IMR-90 (cell line): ENCODE measurements at regions not wholly inside any gene's neighbourhood (a gene's known extent, or its start where the extent isn't known, plus 50 kb on each side); places are given as distances from the start of the nearest gene placed in this dataset.

Experiments used
- ATAC-seq: fragments of 200-7000 bp; cut with Tn5 transposase; 2 replicates; pipeline ENCODE4 v1.9.1; 2020; ENCODE audit warnings: low read depth, mild to moderate bottlenecking, moderate library complexity
- BruUV-seq: library from RNA; stranded (reverse); fragments of 400-500 nt; replicated peaks from 2 replicates; lab custom pipeline; 2021; lab: Mats Ljungman, UMichigan
- CTCF ChIA-PET: fragments of 300-600 bp; formaldehyde crosslinking; extraction: SDS; loops from one replicate; lab custom pipeline; 2021; ENCODE audit warnings: antibody characterized with exemption; lab: Yijun Ruan, JAX
- POLR2A ChIA-PET: fragments of 300-600 bp; sonication (Branson Sonifier 250); formaldehyde crosslinking; loops from one replicate; lab custom pipeline; 2022; ENCODE audit warnings: antibody characterized with exemption; ENCODE audit not compliant: unreplicated experiment; lab: Charles Lee
- DNase-seq: peaks from one replicate; pipeline ENCODE4 v3.0.0; 2013
- H2AFZ ChIP-seq: replicated peaks from 2 replicates; pipeline ENCODE3; 2013; ENCODE audit warnings: low read length, mild to moderate bottlenecking; ENCODE audit not compliant: poor library complexity
- H2AK5ac ChIP-seq: 2 replicates; pipeline ENCODE4 v1.6.1; 2013; ENCODE audit warnings: low read depth, low read length, inconsistent platforms
- H2AK9ac ChIP-seq: replicated peaks from 2 replicates; pipeline ENCODE3; 2013; ENCODE audit warnings: mild to moderate bottlenecking, low read depth, low read length, moderate library complexity; ENCODE audit not compliant: poor library complexity
- H2BK120ac ChIP-seq: 2 replicates; pipeline ENCODE4 v1.6.1; 2013; ENCODE audit warnings: low read depth, low read length, inconsistent platforms
- H2BK15ac ChIP-seq: 3 replicates; pipeline ENCODE4 v1.6.1; 2013; ENCODE audit warnings: low read depth, low read length, inconsistent platforms
- H2BK20ac ChIP-seq: 2 replicates; pipeline ENCODE4 v1.6.1; 2013; ENCODE audit warnings: low read depth, mild to moderate bottlenecking, inconsistent platforms, low read length, moderate library complexity
- H2BK5ac ChIP-seq: 2 replicates; pipeline ENCODE4 v1.6.1; 2013; ENCODE audit warnings: mild to moderate bottlenecking, low read depth, low read length, inconsistent platforms; ENCODE audit not compliant: poor library complexity, severe bottlenecking
- H3K14ac ChIP-seq: replicated peaks from 2 replicates; pipeline ENCODE4 v1.6.1; 2013; ENCODE audit warnings: low read depth, low read length, inconsistent platforms
- H3K18ac ChIP-seq: 2 replicates; pipeline ENCODE4 v1.6.1; 2013; ENCODE audit warnings: low read depth, low read length, control low read depth
- H3K23ac ChIP-seq: 2 replicates; pipeline ENCODE4 v1.6.1; 2013; ENCODE audit warnings: low read depth, low read length, inconsistent platforms
- H3K27ac ChIP-seq: 2 replicates; pipeline ENCODE4 v1.5.1; 2013; ENCODE audit warnings: mild to moderate bottlenecking, control low read depth, low read length; ENCODE audit not compliant: insufficient read depth
- H3K27me3 ChIP-seq: 2 replicates; pipeline ENCODE4 v1.6.1; 2013; ENCODE audit warnings: low read length; ENCODE audit not compliant: control insufficient read depth, insufficient read depth
- H3K36me3 ChIP-seq: 2 replicates; pipeline ENCODE4 v1.6.1; 2013; ENCODE audit warnings: low read length, mixed read lengths; ENCODE audit not compliant: control insufficient read depth, insufficient read depth
- H3K4ac ChIP-seq: 2 replicates; pipeline ENCODE4 v1.6.1; 2013; ENCODE audit warnings: low read depth, low read length, inconsistent platforms
- H3K4me1 ChIP-seq: 2 replicates; pipeline ENCODE4 v1.6.1; 2013; ENCODE audit warnings: low read length, mixed read lengths; ENCODE audit not compliant: control insufficient read depth, insufficient read depth
- H3K4me2 ChIP-seq: 2 replicates; pipeline ENCODE4 v1.6.1; 2013; ENCODE audit warnings: low read depth, mild to moderate bottlenecking, control low read depth, low read length, moderate library complexity
- H3K4me3 ChIP-seq: 2 replicates; pipeline ENCODE4 v1.5.1; 2013; ENCODE audit warnings: low read depth, mild to moderate bottlenecking, control low read depth, low read length, moderate library complexity; ENCODE audit not compliant: insufficient read depth
- H3K56ac ChIP-seq: 2 replicates; pipeline ENCODE4 v1.6.1; 2013; ENCODE audit warnings: low read length, inconsistent platforms; ENCODE audit not compliant: insufficient read depth; ENCODE audit errors: extremely low read depth
- H3K79me1 ChIP-seq, 2 experiments: 2 replicates each; pipeline ENCODE4 v1.6.1; 2013; ENCODE audit warnings: low read length in 2 of 2, inconsistent platforms in 1 of 2, low read depth in 1 of 2
- H3K9ac ChIP-seq: 2 replicates; pipeline ENCODE4 v1.6.1; 2013; ENCODE audit warnings: low read depth, low read length, control low read depth
- H3K9me1 ChIP-seq: 2 replicates; pipeline ENCODE4 v1.6.1; 2013; ENCODE audit warnings: low read length, inconsistent platforms; ENCODE audit not compliant: insufficient read depth
- H3K9me3 ChIP-seq: 2 replicates; pipeline ENCODE4 v1.6.1; 2013; ENCODE audit warnings: low read length; ENCODE audit not compliant: control insufficient read depth, insufficient read depth
- H4K20me1 ChIP-seq: 2 replicates; pipeline ENCODE4 v1.6.1; 2013; ENCODE audit warnings: low read length, inconsistent platforms; ENCODE audit not compliant: insufficient read depth
- H4K5ac ChIP-seq: 2 replicates; pipeline ENCODE4 v1.6.1; 2013; ENCODE audit warnings: mild to moderate bottlenecking, low read depth, low read length, control low read depth
- H4K8ac ChIP-seq, 2 experiments: 2 replicates each; pipeline ENCODE4 v1.6.1; 2013; ENCODE audit warnings: low read depth in 2 of 2, low read length in 2 of 2, control low read depth in 1 of 2, inconsistent platforms in 1 of 2
- H4K91ac ChIP-seq: 2 replicates; pipeline ENCODE4 v1.6.1; 2013; ENCODE audit warnings: low read depth, low read length, inconsistent platforms; ENCODE audit not compliant: insufficient read depth
- CHD1 ChIP-seq: IDR thresholded peaks from 2 replicates; pipeline ENCODE4 v1.6.1; 2012; ENCODE audit warnings: low read depth, low read length, improper control_type of control experiment
- FOS ChIP-seq: fragments of 150-350 bp; IDR thresholded peaks from 2 replicates; pipeline ENCODE4 v1.6.1; 2016; ENCODE audit warnings: low read depth, low read length
- WGBS, 2 experiments: methylation state at CpG; one replicate each; pipeline versions ENCODE4 v1.1.5 to v1.1.7; 2013; ENCODE audit warnings: missing lambda C conversion rate in 2 of 2; ENCODE audit not compliant: insufficient read length in 1 of 2; ENCODE audit errors: extremely low coverage in 2 of 2; 5-methylcytosine and 5-hydroxymethylcytosine counted together
- dilution Hi-C: fragments of 300-500 bp; cut with HindIII; formaldehyde crosslinking; loops from one replicate; pipeline ENCODE4 v1.14.3; 2018; ENCODE audit warnings: low sequenced_read_pairs; ENCODE audit not compliant: unreplicated experiment
- in situ Hi-C: fragments of 300-500 bp; cut with MboI; formaldehyde crosslinking; loops from 3 replicates; pipeline ENCODE4 v1.14.3; 2019; ENCODE audit warnings: low sequenced_read_pairs, inconsistent platforms, mixed read lengths
- intact Hi-C: fragments of 100-400 bp; cut with micrococcal nuclease; formaldehyde crosslinking; loops from 2 replicates; pipeline ENCODE4 v1.10.0; 2022

DNA sequence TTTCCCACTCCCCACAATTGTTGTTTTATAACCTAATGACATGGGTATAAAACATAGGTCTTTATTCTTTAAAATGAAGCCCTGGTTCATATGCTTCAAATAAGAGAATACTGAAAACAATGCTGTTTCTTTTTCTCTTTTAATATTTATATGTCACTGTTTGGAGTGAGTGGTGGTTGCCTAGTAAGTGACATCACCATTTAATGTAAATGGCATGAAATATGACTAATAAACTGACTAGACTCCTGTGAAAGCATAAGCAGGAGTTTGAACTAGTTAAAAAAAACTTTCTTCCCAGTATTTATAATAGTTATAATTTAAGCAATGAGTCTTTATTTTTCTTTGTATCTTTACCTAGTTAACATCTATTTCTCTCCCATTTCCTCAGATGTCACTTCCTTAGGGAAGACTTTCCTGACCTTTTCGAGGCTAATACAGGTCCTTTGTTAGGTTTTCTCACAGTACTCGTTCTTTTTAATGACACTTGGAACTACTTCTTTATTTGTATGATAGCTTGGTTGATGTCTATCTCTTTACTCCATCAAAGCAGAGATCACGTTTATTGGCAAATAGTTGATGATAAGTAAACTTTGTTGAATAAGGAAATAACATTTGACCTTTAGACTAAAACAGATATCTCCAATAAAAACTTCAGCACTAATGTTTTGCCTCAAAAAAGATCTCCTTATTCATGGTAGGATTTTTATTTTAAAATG, 105.4 kb upstream of the PDC start:
- H3K56ac ChIP-seq, result no peak overlapping the region
- no peak overlapping the region for H2AK5ac ChIP-seq
- H4K91ac ChIP-seq, result no peak overlapping the region
- no TSS peak for BruUV-seq
- no peak overlapping the region for H2AK9ac ChIP-seq
- H3K9me1 ChIP-seq, result no peaks in the 10 kb centered on the region; the same call in 1 of the 2 replicates
- no peak overlapping the region for H3K9ac ChIP-seq
- no peaks in the 10 kb centered on the region for H3K4me1 ChIP-seq
- H3K4me3 ChIP-seq, result no peak overlapping the region
- DNase-seq (peak; percentile 62), ATAC-seq (no peak)
- H2BK5ac ChIP-seq, result peak overlapping the region; percentile 7
- H3K4ac ChIP-seq, result no peak overlapping the region
- no peak overlapping the region for H4K5ac ChIP-seq
- POLR2A ChIA-PET, result no interaction called here
- WGBS, 2 experiments, result no CpG with 5 or more reads among the region's 3 CpGs
- no peaks in the 10 kb centered on the region for H4K20me1 ChIP-seq
- in situ Hi-C loops (no loop called here), intact Hi-C loops (no loop called here), dilution Hi-C loops (no loop called here)
- no peak overlapping the region for H3K14ac ChIP-seq
- no peak overlapping the region for H2BK120ac ChIP-seq
- TF ChIP-seq FOS (0 out of 2 replicates have a peak, but pooled peaks have one; percentile 14), CHD1 (no peak)
- H3K18ac ChIP-seq, result no peak overlapping the region
- no peak overlapping the region for H2BK20ac ChIP-seq
- H3K27me3 ChIP-seq, result no peaks in the 10 kb centered on the region
- H3K4me2 ChIP-seq, result no peak overlapping the region; the same call in 1 of the 2 replicates
- H3K27ac ChIP-seq, result no peak overlapping the region
- no peak overlapping the region for H2AFZ ChIP-seq
- H2BK15ac ChIP-seq, result no peak overlapping the region
- H3K23ac ChIP-seq, result no peak overlapping the region
- CTCF ChIA-PET, result no interaction called here
- H3K36me3 ChIP-seq, result no peaks in the 10 kb centered on the region
- no peaks in the 10 kb centered on the region for H3K9me3 ChIP-seq
- H3K79me1 ChIP-seq, result no peaks in the 10 kb centered on the region
- no peak overlapping the region for H4K8ac ChIP-seq
